ENCODE measurements at regions not wholly inside any gene's neighbourhood (a gene's known extent, or its start where the extent isn't known, plus 50 kb on each side); places are given as distances from the start of the nearest gene placed in this dataset.

DNA sequence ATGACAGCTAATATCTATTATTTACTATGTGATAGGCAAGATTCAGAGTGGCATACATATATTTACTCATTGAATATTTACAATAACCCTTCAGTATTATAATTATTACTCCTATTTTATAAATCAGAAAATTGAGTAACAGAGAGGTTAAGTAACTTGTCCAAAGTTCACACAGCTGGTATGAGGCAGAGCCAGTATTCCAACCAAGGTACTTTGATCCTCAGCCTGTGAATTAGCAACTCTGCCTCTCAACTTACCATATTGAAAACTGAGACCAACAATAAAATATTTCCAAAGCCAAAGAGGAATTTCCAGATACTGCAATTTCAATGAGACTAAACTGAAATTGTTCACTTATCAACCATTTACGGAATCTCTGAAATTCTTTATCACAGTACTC lies 67.9 kb upstream of the TSLP start:
- DNase-seq (ENCODE audit: low spot score) = no peak

DNA sequence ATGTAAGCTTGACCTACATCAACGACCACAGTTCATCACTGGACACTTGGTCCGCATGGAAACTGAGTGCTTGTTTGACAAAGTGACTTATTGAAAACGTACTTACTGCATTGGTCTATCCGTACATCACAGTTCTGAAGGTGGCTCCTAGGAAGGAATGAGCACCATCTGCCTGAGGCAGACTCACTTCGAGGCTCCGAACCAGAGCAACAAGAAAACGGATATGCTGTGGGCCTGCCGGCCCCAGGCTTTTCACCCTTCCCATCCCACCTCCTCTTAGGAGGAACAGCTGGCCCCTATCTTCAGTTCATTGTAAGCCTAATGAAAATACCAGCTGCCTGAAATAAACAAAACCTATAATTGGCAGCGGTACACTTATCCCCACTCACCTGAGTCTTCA lies 67.2 kb upstream of the TSLP start:
- no peak for DNase-seq (ENCODE audit: low spot score)

DNA sequence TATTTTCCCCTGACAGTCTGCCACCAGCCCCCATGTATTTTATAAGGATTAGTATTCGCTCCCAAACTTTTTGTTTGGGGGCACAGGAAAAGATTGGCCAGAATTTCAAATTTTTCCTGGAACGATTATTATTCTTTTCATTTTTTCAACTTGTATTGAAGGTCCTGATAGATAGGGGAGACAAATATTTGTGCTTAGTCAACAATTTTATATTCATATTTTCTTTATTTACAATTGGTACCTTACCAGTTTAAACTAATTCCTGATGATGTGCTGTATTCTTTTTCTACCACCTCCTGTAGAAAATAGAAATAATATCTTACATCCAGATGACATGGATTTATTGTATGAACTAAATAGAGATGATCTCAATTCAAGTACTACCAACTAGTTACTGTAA lies 60.7 kb upstream of the TSLP start:
- DNase-seq (ENCODE audit: low spot score) = no peak

DNA sequence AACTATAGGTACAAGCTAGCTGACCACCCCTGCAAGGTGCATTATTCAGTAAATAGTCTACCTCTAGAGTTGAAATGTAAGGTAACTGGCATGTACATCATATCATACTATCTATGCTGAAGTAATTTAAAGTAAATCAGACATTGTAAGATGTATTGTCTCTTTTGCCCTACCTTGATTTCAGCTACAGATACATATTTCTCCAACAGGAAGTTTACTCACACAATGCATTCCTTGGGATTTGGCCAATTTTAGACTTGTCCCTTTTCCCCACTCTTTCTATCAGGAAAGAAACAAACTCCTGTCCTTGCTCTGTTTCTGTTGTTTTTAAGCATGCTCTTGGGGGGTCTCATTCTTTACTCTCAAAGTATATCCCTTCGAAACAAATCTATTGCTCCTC lies 58.5 kb upstream of the TSLP start:
- DNase-seq (ENCODE audit: low spot score) = no peak

DNA sequence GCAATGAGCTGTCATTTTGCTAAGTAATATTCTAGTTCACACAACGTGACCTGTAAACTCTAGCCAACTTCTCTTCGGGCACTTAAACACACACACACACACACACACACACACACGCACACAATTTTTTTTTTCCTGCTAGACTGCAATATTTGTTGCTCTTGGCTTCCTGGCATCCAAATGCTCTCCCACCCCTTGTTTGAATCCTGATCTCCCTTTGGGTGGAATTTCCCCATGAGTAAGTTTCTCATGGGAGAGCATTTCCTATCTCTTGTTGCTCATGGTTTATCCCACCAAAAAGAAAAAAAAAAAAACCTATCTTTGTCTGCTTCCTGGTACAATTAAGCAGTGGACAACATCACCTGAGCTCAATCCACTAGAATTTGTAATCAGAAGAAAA lies 54.7 kb upstream of the TSLP start:
- DNase-seq (ENCODE audit: low spot score) = no peak

DNA sequence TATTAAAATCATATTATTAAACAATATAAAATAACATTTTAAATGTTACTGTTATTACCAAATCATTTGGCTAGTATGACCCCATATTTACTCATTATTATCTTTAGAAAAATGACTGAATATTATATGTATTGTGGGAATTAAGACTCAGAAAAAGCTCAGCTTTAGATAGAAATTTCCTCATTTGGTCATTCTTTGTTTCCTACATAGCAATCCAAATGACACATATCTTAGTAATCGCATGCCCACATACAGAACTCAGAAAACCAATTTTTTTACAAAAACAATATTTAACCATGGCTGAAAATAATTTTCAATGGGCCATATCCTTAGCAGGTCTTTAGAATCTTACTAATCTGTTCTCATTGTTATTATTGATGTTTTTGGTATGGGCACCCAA lies 53.8 kb upstream of the TSLP start:
- DNase-seq (ENCODE audit: low spot score) = no peak

Data from mucosa of gallbladder (tissue), 1 donor.